HEK293 (cell line): ENCODE measurements at regions not wholly inside any gene's neighbourhood (a gene's known extent, or its start where the extent isn't known, plus 50 kb on each side); places are given as distances from the start of the nearest gene placed in this dataset.

ENCODE experiments used
- ZNF274 ChIP-seq, 2 experiments: fragments of 200-500 bp in 1 of 2; fragments of 450-650 bp in 1 of 2; sonication (Bioruptor generic) in 1 of 2; formaldehyde crosslinking in 1 of 2; IDR thresholded peaks; 2 replicates each; pipeline versions ENCODE4 v1.5.1 to v1.6.1; 2014 to 2016; ENCODE audit warnings: borderline replicate concordance in 1 of 2, inconsistent platforms in 1 of 2, low read length in 1 of 2, missing biosample characterization in 1 of 2, missing genetic modification characterization in 1 of 2
- ZNF548 ChIP-seq: fragments of 450-650 bp; formaldehyde crosslinking; IDR thresholded peaks from 2 replicates; pipeline ENCODE4 v1.5.1; 2016; ENCODE audit warnings: missing biosample characterization, missing genetic modification characterization
- TF ChIP-seq, protein P1 (sequence below): fragments of 450-650 bp; formaldehyde crosslinking; IDR thresholded peaks from 2 replicates; pipeline ENCODE4 v1.5.1; 2016; ENCODE audit warnings: missing biosample characterization, missing genetic modification characterization
- TF ChIP-seq, protein P2 (sequence below): fragments of 450-650 bp; formaldehyde crosslinking; IDR thresholded peaks from 2 replicates; pipeline ENCODE4 v1.5.1; 2016; ENCODE audit warnings: missing biosample characterization, missing genetic modification characterization

DNA sequence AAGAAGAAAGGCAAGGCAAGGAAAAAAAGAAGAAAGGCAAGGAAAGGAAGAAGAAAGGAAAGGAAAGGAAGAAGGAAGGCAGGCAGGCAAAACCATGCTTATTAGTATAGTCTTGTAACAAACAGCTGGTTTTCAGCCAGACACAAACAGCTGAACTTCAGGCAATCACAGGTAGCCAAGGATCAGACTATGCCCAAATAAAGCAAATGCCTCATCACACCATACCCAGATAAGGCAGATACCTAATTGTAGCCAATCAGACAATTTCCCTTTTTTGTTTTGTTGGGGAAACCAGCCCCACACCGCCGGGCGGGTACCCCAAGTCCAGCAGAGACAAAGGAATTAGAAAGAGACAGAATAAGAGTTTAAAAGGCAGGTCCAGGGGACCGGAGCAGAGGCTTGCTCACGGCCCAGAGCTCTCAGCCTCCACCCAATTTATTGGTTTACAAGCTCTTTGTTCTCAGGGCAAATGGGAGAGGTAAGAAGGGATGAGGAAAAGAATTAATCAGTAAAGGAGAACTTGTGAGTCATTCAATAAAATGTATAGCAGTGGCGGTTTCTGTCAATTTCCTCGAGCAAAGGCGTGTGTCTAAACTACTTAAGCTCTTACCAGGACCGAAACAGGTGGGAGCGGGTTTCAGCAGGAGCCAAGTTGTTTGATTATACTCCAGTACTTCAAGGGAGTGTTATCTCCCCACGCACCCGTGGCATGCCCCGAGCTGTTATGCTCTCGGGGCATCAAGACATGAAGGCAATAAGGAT lies 886.8 kb downstream of the KCNT2 start:
- TF ChIP-seq ZNF548 (tag by site-specific recombination) (no peak), ZNF274 (IDR thresholded peaks at IDR 0.05; ENCODE audit: low read length) (no peak), ZNF274 (tag by site-specific recombination; IDR thresholded peaks at IDR 0.05; ENCODE audit: borderline replicate concordance) (no peak)
- TF ChIP-seq, protein P1, sequence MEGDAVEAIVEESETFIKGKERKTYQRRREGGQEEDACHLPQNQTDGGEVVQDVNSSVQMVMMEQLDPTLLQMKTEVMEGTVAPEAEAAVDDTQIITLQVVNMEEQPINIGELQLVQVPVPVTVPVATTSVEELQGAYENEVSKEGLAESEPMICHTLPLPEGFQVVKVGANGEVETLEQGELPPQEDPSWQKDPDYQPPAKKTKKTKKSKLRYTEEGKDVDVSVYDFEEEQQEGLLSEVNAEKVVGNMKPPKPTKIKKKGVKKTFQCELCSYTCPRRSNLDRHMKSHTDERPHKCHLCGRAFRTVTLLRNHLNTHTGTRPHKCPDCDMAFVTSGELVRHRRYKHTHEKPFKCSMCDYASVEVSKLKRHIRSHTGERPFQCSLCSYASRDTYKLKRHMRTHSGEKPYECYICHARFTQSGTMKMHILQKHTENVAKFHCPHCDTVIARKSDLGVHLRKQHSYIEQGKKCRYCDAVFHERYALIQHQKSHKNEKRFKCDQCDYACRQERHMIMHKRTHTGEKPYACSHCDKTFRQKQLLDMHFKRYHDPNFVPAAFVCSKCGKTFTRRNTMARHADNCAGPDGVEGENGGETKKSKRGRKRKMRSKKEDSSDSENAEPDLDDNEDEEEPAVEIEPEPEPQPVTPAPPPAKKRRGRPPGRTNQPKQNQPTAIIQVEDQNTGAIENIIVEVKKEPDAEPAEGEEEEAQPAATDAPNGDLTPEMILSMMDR (tag by site-specific recombination): no peak
- TF ChIP-seq, protein P2, sequence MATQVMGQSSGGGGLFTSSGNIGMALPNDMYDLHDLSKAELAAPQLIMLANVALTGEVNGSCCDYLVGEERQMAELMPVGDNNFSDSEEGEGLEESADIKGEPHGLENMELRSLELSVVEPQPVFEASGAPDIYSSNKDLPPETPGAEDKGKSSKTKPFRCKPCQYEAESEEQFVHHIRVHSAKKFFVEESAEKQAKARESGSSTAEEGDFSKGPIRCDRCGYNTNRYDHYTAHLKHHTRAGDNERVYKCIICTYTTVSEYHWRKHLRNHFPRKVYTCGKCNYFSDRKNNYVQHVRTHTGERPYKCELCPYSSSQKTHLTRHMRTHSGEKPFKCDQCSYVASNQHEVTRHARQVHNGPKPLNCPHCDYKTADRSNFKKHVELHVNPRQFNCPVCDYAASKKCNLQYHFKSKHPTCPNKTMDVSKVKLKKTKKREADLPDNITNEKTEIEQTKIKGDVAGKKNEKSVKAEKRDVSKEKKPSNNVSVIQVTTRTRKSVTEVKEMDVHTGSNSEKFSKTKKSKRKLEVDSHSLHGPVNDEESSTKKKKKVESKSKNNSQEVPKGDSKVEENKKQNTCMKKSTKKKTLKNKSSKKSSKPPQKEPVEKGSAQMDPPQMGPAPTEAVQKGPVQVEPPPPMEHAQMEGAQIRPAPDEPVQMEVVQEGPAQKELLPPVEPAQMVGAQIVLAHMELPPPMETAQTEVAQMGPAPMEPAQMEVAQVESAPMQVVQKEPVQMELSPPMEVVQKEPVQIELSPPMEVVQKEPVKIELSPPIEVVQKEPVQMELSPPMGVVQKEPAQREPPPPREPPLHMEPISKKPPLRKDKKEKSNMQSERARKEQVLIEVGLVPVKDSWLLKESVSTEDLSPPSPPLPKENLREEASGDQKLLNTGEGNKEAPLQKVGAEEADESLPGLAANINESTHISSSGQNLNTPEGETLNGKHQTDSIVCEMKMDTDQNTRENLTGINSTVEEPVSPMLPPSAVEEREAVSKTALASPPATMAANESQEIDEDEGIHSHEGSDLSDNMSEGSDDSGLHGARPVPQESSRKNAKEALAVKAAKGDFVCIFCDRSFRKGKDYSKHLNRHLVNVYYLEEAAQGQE (tag by site-specific recombination): no peak
